ENCODE measurements at regions not wholly inside any gene's neighbourhood (a gene's known extent, or its start where the extent isn't known, plus 50 kb on each side); places are given as distances from the start of the nearest gene placed in this dataset.

DNA sequence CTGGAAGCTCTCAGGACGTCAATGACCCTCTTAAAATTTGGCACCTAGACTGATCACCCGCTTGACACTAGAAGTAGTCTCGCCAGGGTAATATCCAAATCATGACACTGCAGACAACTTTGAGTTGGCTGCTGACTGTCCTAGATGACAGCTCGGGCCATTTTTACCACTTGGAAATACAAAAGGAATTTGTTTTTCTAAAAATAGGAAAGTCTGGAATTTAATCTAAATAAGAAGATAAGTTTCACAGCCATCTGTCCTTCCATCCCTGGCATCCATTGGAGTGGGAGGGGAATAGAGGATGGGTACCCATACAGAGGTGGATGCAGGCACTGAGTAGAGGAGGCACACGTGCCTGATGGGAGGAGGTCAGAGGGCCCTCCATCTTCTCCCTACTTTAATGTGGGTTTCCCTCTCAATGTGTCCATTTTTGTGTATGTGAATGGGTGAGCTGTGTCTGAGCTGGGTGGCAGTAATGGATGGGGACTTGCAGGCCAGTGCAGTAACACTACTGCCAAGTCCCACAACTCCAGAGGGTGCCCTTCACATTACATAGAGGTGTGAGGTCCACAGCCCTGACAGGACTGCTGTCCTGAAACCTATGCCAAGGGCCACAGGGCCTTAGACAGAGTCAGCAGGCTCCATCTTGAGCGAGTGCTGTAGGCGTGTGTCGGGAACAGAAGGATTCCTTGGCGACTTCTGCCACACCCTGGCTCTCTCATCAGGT, 104.8 kb upstream of the IPO9 start:
- TF ChIP-seq EZH2 (IDR thresholded peaks at IDR 0.05; ENCODE audit: insufficient read depth, poor library complexity, severe bottlenecking) (no peak), EZH2phosphoT487 (IDR thresholded peaks at IDR 0.05; ENCODE audit: insufficient read depth, low read depth) (no peak)

All from GM23248 (cell line).